HepG2 (cell line): ENCODE measurements at regions not wholly inside any gene's neighbourhood (a gene's known extent, or its start where the extent isn't known, plus 50 kb on each side); places are given as distances from the start of the nearest gene placed in this dataset.
A peak's percentile ranks its signal among the peaks of the same experiment; 100 is the strongest.
"Not testable (repeated sequence)": the region's sequence is repeated elsewhere in the genome, so short reads cannot be mapped to it uniquely, and the experiment has no call there.

Experiments
- ATAC-seq: fragments of 200-7000 bp; cut with Tn5 transposase; 3 replicates; pipeline ENCODE4 v1.9.1; 2020; ENCODE audit warnings: mild to moderate bottlenecking, moderate library complexity
- BruUV-seq: library from RNA; stranded (reverse); fragments of 400-500 nt; replicated peaks from 2 replicates; lab custom pipeline; 2021; lab: Mats Ljungman, UMichigan
- CTCF ChIA-PET: fragments of 300-600 bp; formaldehyde crosslinking; extraction: SDS; loops from one replicate; lab custom pipeline; 2021; ENCODE audit warnings: low total read pairs, inconsistent platforms, low intra/inter-chr PET ratio; lab: Yijun Ruan, JAX
- POLR2A ChIA-PET: fragments of 350-600 bp; sonication (Branson Sonifier 250); formaldehyde crosslinking; loops from one replicate; lab custom pipeline; 2020; ENCODE audit warnings: antibody characterized with exemption, inconsistent platforms; lab: Yijun Ruan, JAX
- DNase-seq: peaks from one replicate; pipeline ENCODE4 v3.0.0-alpha.2; 2015; ENCODE audit warnings: low spot score
- FAIRE-seq: peaks from 3 replicates; lab custom pipeline; 2011; peaks lifted over from hg19 to GRCh38; lab: Jason Lieb, UNC
- H2AFZ ChIP-seq: one replicate; pipeline ENCODE4 v1.6.1; 2011; ENCODE audit warnings: low read length, inconsistent platforms
- H3K27ac ChIP-seq: fragments of 300-600 bp; 3 replicates; pipeline ENCODE4 v1.8.0; 2011; ENCODE audit warnings: mixed run types, mild to moderate bottlenecking, mixed read lengths, low read length, inconsistent platforms; ENCODE audit not compliant: insufficient read depth; ENCODE audit errors: extremely low read length
- H3K27me3 ChIP-seq, 2 experiments: fragments of 200-600 bp in 1 of 2; 2 replicates in 1 of 2; 3 replicates in 1 of 2; pipeline versions ENCODE4 v1.6.0 to v1.8.0; 2011; ENCODE audit warnings: low read length in 2 of 2, mild to moderate bottlenecking in 2 of 2, moderate library complexity in 2 of 2, inconsistent platforms in 1 of 2; ENCODE audit not compliant: insufficient read depth in 2 of 2, control insufficient read depth in 1 of 2
- H3K36me3 ChIP-seq, 2 experiments: fragments of 200-600 bp in 1 of 2; replicated peaks in 1 of 2; 2 replicates in 1 of 2; 3 replicates in 1 of 2; pipeline versions ENCODE4 v1.5.1 to v1.8.0; 2011; ENCODE audit warnings: low read length in 2 of 2, inconsistent platforms in 1 of 2; ENCODE audit not compliant: insufficient read depth in 2 of 2, control insufficient read depth in 1 of 2
- H3K4me1 ChIP-seq: 2 replicates; pipeline ENCODE4 v1.5.1; 2012; ENCODE audit warnings: low read length, inconsistent platforms; ENCODE audit not compliant: insufficient read depth
- H3K4me2 ChIP-seq: 2 replicates; pipeline ENCODE4 v1.6.0; 2011; ENCODE audit warnings: low read depth, low read length, inconsistent platforms
- H3K4me3 ChIP-seq, 3 experiments: fragments of 200-600 bp in 1 of 3; sonication (generic), shearing (Covaris generic) in 1 of 3; replicated peaks in 1 of 3; 2 replicates each; pipeline ENCODE4 v1.5.1; 2011 to 2016; ENCODE audit warnings: low read length in 3 of 3, inconsistent platforms in 2 of 3, low read depth in 2 of 3, mild to moderate bottlenecking in 2 of 3, control low read depth in 1 of 3, mixed read lengths in 1 of 3; ENCODE audit not compliant: insufficient read depth in 1 of 3
- H3K79me2 ChIP-seq: one replicate; pipeline ENCODE4 v1.6.1; 2011; ENCODE audit warnings: low read length, inconsistent platforms; ENCODE audit not compliant: insufficient read depth
- H3K9ac ChIP-seq: 2 replicates; pipeline ENCODE4 v1.6.0; 2011; ENCODE audit warnings: mild to moderate bottlenecking, low read depth, low read length, inconsistent platforms; ENCODE audit not compliant: insufficient read depth
- H3K9me3 ChIP-seq: 2 replicates; pipeline ENCODE4 v1.5.1; 2012; ENCODE audit warnings: mild to moderate bottlenecking, low read length
- H4K20me1 ChIP-seq: 2 replicates; pipeline ENCODE4 v1.6.0; 2011; ENCODE audit warnings: inconsistent platforms, mild to moderate bottlenecking, low read length, moderate library complexity; ENCODE audit not compliant: insufficient read depth
- ATM ChIP-seq: fragments of 450-650 bp; IDR thresholded peaks from 2 replicates; pipeline ENCODE4 v1.7.1; 2017; ENCODE audit warnings: mild to moderate bottlenecking, borderline replicate concordance
- FOXA1 ChIP-seq, 2 experiments: fragments of 450-650 bp in 1 of 2; sonication (generic) in 1 of 2; formaldehyde crosslinking in 1 of 2; IDR thresholded peaks; 2 replicates each; pipeline versions ENCODE4 v1.4.0 to v1.6.1; 2016 to 2020; ENCODE audit warnings: missing genetic modification reagents in 1 of 2
- FOXP1 ChIP-seq, 2 experiments: fragments of 450-650 bp in 1 of 2; IDR thresholded peaks; 2 replicates each; pipeline ENCODE4 v1.6.1; 2017 to 2018; ENCODE audit warnings: antibody characterized with exemption in 1 of 2
- NONO ChIP-seq, 2 experiments: fragments of 450-650 bp in 1 of 2; sonication (generic) in 1 of 2; formaldehyde crosslinking in 1 of 2; IDR thresholded peaks in 1 of 2; conservative IDR thresholded peaks in 1 of 2; 2 replicates each; pipeline versions ENCODE4 v1.6.1 to v1.8.0; 2017 to 2022; ENCODE audit warnings: mild to moderate bottlenecking in 1 of 2, missing genetic modification reagents in 1 of 2, moderate library complexity in 1 of 2
- SKI ChIP-seq: fragments of 450-650 bp; IDR thresholded peaks from one replicate; pipeline ENCODE4 v1.6.1; 2018; ENCODE audit warnings: mild to moderate bottlenecking; ENCODE audit not compliant: partially characterized antibody
- SMARCE1 ChIP-seq: fragments of 450-650 bp; IDR thresholded peaks from 2 replicates; pipeline ENCODE4 v1.6.1; 2017; ENCODE audit warnings: borderline replicate concordance
- SP1 ChIP-seq, 2 experiments: fragments of 450-650 bp in 1 of 2; sonication (generic) in 1 of 2; formaldehyde crosslinking in 1 of 2; IDR thresholded peaks; 2 replicates each; pipeline versions ENCODE4 v1.4.0 to v1.6.1; 2016 to 2020; ENCODE audit warnings: missing genetic modification reagents in 1 of 2
- TAF1 ChIP-seq: sonication (generic); formaldehyde crosslinking; IDR thresholded peaks from 2 replicates; pipeline ENCODE4 v1.4.0; 2020; ENCODE audit warnings: missing genetic modification reagents
- TBX3 ChIP-seq: fragments of 450-650 bp; IDR thresholded peaks from 2 replicates; pipeline ENCODE4 v1.6.1; 2017; ENCODE audit warnings: antibody characterized with exemption, mild to moderate bottlenecking, inconsistent platforms, borderline replicate concordance
- TRIM22 ChIP-seq: fragments of 450-650 bp; IDR thresholded peaks from 2 replicates; pipeline ENCODE4 v1.6.1; 2017
- ZBTB40 ChIP-seq, 2 experiments: fragments of 450-650 bp in 1 of 2; sonication (generic) in 1 of 2; formaldehyde crosslinking in 1 of 2; IDR thresholded peaks; 2 replicates each; pipeline versions ENCODE4 v1.6.1 to v1.8.0; 2016 to 2022; ENCODE audit warnings: antibody characterized with exemption in 1 of 2, mild to moderate bottlenecking in 1 of 2, missing genetic modification reagents in 1 of 2
- ZNF282 ChIP-seq: fragments of 450-650 bp; IDR thresholded peaks from 2 replicates; pipeline ENCODE4 v1.6.1; 2018; ENCODE audit not compliant: partially characterized antibody
- WGBS: methylation state at CpG from one replicate; pipeline ENCODE4 v1.1.6; 2017; ENCODE audit warnings: low lambda C conversion rate; 5-methylcytosine and 5-hydroxymethylcytosine counted together
- in situ Hi-C: cut with HindIII; loops from 2 replicates; pipeline ENCODE4 v1.10.0; 2017; ENCODE audit warnings: low pct_unique_long_range_greater_than_20kb; ENCODE audit not compliant: extremely low pct_ligation_motif_present
- intact Hi-C: fragments of 100-400 bp; cut with micrococcal nuclease; formaldehyde crosslinking; loops from one replicate; pipeline ENCODE4 v1.10.0; 2022; ENCODE audit not compliant: unreplicated experiment

- H4K20me1 ChIP-seq; H3K4me1 ChIP-seq; H3K4me3 ChIP-seq; H3K27ac ChIP-seq; H3K79me2 ChIP-seq; H3K9me3 ChIP-seq; H3K27me3 ChIP-seq; CTCF ChIA-PET; POLR2A ChIA-PET; H3K9ac ChIP-seq; H3K4me2 ChIP-seq; intact Hi-C loops; H2AFZ ChIP-seq; FAIRE-seq; ATAC-seq; BruUV-seq; TF ChIP-seq FOXP1 (CRISPR knock-in tag; IDR thresholded peaks at IDR 0.05); NONO (CRISPR knock-in tag; conservative IDR thresholded peaks at IDR 0.05); ZBTB40 (CRISPR knock-in tag; IDR thresholded peaks at IDR 0.05); FOXA1 (CRISPR knock-in tag; IDR thresholded peaks at IDR 0.05); SP1 (CRISPR knock-in tag; IDR thresholded peaks at IDR 0.05): not testable (repeated sequence)
- peaks cover 7 to 11% of the 10 kb centered on the region in 2 experiments; a peak in 3 of 5 replicates for H3K36me3 ChIP-seq
- DNase-seq: peak; percentile 3
- in situ Hi-C loops: loop anchor here (25.0 kb wide), 1 partner anchor 272 kb away; no protein-coding TSS in a partner anchor
- 97% methylated on average over 16 of the region's 16 CpGs for WGBS
- peak; percentile 58; the same call in 1 of the 2 replicates for TF ChIP-seq FOXP1 (IDR thresholded peaks at IDR 0.05)
- TF ChIP-seq SKI: peak; percentile 10
- TF ChIP-seq NONO (IDR thresholded peaks at IDR 0.05): peak; percentile 90; the same call in 1 of the 2 replicates
- TF ChIP-seq ZBTB40 (IDR thresholded peaks at IDR 0.05): peak; percentile 5; the same call in 1 of the 2 replicates
- 0 out of 2 replicates have a peak, but pooled peaks have one; percentile 6 for TF ChIP-seq FOXA1 (IDR thresholded peaks at IDR 0.05)
- 0 out of 2 replicates have a peak, but pooled peaks have one; percentile 13 for TF ChIP-seq TAF1 (CRISPR knock-in tag)
- TF ChIP-seq ATM: 0 out of 2 replicates have a peak, but pooled peaks have one; percentile 54
- peak; percentile 29; the same call in 1 of the 2 replicates for TF ChIP-seq TBX3
- peak; percentile 60; the same call in 1 of the 2 replicates for TF ChIP-seq TRIM22
- TF ChIP-seq ZNF282: peak; percentile 77
- TF ChIP-seq SP1 (IDR thresholded peaks at IDR 0.05): 0 out of 2 replicates have a peak, but pooled peaks have one; percentile 44
- TF ChIP-seq SMARCE1: peak; percentile 48; the same call in 1 of the 2 replicates
Observed at GRCh38 chr5:34189752-34190411, 146.9 kb upstream of the C1QTNF3 start.
